B cell (primary cell): ENCODE measurements at regions not wholly inside any gene's neighbourhood (a gene's known extent, or its start where the extent isn't known, plus 50 kb on each side); places are given as distances from the start of the nearest gene placed in this dataset.

ENCODE experiments used
- EZH2 ChIP-seq: IDR thresholded peaks from 2 replicates; pipeline ENCODE4 v1.6.1; 2012; ENCODE audit warnings: borderline replicate concordance, low read depth, mild to moderate bottlenecking, moderate library complexity, low read length; ENCODE audit not compliant: insufficient read depth, poor library complexity, severe bottlenecking
- TF ChIP-seq, protein P1 (sequence below): fragments of 200-600 bp; IDR thresholded peaks from one replicate; pipeline ENCODE4 v1.8.0; 2022; ENCODE audit warnings: antibody characterized with exemption, mild to moderate bottlenecking

DNA sequence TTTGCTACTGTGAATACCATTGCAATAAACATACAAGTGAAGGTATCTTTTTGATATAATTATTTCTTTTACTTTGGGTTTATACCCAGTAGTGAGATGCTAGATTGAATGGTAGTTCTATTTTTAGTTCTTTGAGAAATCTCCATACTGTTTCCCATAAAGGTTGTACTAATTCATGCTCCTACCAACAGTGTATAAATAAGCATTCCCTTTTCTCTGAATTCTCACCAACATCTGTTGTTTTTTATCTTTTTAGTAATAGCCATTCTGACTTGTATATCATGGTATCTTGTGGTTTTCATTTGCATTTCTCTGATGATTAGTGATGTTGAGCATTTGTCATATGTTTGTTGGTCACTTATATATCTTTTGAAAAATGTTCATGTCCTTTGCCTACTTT is 183.6 kb upstream of the LRFN2 start:
- TF ChIP-seq EZH2: no peak
- TF ChIP-seq, protein P1, sequence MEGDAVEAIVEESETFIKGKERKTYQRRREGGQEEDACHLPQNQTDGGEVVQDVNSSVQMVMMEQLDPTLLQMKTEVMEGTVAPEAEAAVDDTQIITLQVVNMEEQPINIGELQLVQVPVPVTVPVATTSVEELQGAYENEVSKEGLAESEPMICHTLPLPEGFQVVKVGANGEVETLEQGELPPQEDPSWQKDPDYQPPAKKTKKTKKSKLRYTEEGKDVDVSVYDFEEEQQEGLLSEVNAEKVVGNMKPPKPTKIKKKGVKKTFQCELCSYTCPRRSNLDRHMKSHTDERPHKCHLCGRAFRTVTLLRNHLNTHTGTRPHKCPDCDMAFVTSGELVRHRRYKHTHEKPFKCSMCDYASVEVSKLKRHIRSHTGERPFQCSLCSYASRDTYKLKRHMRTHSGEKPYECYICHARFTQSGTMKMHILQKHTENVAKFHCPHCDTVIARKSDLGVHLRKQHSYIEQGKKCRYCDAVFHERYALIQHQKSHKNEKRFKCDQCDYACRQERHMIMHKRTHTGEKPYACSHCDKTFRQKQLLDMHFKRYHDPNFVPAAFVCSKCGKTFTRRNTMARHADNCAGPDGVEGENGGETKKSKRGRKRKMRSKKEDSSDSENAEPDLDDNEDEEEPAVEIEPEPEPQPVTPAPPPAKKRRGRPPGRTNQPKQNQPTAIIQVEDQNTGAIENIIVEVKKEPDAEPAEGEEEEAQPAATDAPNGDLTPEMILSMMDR: no peak
